Renal pelvis (tissue), 1 donor: ENCODE measurements at regions not wholly inside any gene's neighbourhood (a gene's known extent, or its start where the extent isn't known, plus 50 kb on each side); places are given as distances from the start of the nearest gene placed in this dataset.

Experiments
- DNase-seq: peaks from one replicate; pipeline ENCODE4 v3.0.0-alpha.2; 2013

DNA sequence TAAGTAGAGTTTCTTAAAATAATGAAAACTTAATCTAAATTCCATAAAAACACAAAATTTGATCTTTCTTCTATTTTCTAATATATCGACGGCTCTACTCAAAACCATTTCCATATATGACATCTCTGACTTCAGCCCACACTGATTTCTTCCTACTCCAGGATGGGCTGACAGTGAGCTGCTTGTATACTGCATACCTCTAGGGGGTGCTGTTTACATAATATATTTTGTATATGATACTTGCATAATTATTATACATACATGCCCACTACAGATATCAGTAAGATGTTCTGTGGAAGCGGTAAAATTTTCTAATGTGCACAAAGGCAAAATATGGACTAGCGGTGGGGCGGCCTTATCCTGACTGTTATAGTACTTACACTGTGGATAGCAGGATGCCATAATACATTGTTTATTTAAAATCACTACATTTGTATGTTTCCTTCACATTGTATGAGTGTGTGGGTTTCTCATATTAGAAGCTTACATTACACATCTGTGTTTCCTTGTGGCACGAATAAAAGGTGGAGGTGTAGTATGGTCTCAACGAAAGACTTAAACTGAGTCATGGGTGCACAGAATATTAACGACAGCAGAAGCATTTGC is 66.1 kb upstream of the NXPH2 start:
- DNase-seq: no peak

DNA sequence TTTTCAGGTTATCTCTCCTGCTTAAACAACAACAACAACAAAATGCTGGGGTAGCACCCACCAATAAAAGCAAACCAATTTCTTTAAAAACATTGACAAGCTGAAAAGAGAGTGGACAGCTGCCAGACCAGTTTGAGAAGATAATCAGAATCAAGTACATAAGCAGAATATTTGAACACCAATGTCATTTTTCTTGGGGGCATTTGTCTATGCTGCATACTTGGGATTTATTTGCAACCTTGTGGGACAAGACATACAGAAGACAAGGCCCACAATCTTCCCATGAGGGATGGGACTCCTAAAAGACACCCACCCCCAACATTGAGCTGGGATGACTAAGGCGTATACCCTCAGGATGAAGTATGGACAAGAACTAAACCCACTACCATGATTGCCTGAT is 62.2 kb upstream of the NXPH2 start:
- DNase-seq: no peak

DNA sequence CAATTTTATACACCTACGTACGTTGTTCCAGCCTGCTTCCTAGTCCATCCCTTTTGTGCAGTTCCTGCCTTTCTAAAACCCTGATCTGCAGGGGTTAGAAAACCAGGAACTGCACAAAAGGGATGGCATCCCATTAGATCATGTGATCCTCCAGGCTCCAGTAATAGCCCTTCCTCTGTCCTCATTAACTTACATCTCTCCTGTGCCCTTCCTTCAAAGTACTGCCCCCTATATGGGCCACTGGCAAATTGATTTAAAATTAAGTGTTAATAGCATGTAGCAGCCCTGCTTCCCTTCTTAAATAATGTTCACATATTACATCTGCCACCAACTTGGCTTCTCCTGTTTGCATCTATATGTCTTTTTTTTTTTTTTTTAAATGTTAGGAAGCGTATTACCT is 61.3 kb upstream of the NXPH2 start:
- DNase-seq: no peak

DNA sequence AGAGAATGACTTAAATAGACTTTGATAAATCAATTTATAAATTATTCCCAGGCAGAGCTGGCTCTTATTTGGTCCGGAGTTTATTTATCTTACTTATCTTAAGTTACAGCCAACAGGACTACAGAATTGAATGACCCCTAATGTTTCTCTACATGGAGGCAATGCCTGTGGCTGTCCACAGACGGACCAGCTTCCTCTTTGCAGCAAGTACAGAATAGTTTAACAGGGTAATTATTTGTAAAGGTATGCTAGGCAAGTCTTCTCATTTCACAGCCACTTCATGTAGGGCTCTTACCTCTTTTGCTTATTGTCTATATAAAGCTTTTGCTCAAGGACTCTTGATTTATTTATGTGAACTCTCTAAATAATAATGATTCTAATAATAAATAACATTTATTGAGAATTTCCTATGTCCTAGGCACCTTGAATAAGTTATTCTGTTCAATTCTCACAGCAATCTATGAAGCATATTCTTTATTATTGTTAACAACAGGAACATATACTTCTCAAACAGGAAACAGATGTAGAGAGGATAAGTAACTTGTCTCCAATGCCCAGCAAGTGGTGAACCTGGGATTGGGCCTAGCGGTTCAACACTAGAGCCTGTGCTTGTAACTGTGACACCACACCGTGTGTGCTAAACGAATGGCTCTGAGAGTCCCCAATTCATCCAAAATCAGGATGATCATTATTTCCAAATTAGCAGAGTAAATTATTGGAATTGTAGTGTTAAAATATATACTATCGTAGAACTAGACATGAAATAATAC is 58.8 kb upstream of the NXPH2 start:
- DNase-seq: no peak

DNA sequence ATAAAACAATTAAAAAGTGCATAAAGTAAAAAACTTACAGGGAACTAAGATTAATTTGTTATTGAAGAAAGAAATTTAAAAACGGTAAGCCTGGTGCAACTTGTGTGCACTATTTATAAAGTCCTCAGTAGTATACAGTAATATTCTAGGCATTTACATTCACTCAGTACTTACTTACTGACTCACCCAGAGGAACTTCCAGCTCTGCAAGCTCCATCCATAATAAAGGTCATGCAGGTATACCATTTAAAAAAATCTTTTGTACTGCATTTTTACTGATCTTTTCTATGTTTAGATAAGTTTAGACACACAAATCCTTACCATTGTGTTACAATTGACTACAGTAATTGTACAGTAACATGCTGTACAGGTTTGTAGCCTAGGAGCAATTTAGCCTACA is 51.5 kb upstream of the NXPH2 start:
- no peak for DNase-seq

DNA sequence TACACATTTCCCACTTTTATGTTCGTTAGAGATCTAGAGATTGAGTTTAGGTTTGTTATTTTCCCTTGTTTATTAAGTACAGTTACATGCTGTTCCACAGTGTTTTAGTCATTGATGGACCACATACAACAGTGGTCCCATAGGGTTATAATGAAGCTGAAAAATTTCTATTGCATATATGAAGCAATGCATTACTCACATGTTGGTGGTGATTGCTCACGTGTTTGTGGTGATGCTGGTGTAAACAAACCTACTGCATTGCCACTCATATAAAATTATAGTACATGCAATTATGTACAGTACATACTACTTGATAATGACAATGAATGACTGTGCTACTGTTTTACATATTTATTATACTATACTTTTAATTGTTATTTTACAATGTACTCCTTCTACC is 51.0 kb upstream of the NXPH2 start:
- DNase-seq: no peak

DNA sequence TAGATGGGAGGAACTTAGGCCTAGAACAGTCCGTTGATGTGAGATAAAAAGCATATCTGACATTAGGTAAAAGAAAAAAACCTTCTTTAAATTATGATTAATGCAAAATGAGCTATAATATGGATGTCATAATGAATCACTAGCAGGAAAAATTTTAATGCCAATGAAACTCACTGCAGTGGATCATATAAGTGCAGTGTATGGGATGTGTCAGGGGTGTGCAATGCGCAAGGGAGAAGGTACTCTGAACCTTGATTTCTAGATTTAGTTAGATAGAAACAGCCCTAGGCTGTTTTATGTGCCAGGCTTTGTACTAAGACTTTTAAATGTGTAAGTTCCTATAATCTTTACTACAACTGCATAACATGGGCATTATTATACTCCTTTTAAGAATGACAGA is 50.4 kb upstream of the NXPH2 start:
- DNase-seq: no peak
